GM18499 (cell line): ENCODE measurements at regions not wholly inside any gene's neighbourhood (a gene's known extent, or its start where the extent isn't known, plus 50 kb on each side); places are given as distances from the start of the nearest gene placed in this dataset.
"Not testable (repeated sequence)": the region's sequence is repeated elsewhere in the genome, so short reads cannot be mapped to it uniquely, and the experiment has no call there.

Experiments used
- ATAC-seq: cut with Tn5 transposase; IDR thresholded peaks from one replicate; pipeline ENCODE4 v1.9.1; 2021; ENCODE audit warnings: moderate number of reproducible peaks; ENCODE audit not compliant: insufficient read depth, unreplicated experiment

- ATAC-seq, result peak; percentile 79
Measured at GRCh38 chr21:15445327-15445726, 284.5 kb upstream of the USP25 start.

DNA sequence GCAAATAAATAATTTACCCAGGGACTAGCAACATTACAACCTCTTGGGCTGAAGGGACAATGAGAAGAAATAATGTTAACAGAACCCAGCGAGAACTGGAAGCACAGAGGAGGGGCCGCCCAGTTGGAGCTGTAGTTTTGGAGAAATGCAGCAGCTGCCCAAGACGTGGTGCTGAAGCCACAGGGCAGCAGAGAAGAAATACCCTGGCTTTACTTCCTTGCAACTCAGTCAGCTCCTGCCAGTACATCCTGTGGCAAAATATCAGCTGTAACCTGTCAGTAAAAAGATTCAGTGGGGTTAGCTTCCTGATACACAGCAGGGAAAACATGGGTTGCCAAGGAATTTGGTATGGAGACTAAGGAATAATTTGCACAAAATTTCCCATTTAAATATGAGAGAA, 283.6 kb upstream of the USP25 start:
- ATAC-seq, result no peak

GRCh38 chr21:15449556-15449955, 280.2 kb upstream of the USP25 start:
- no peak for ATAC-seq

DNA sequence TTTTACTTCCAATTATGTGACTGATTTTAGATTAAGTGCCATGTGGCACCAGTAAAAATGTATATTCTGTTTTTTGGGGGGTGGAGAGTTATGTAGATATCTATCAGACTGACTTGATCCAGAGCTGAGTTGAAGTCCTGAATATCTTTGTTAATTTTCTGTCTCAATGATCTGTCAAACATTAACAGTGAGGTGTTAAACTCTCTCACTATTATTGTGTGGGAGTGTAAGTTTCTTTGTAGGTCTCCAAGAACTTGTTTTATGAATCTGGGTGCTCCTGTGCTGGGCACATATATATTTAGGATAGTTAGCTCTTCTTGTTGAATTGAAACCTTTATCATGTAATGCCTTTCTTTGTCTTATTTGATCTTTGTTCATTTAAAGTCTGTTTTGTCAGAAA, 276.5 kb upstream of the USP25 start:
- no peak for ATAC-seq

GRCh38 chr21:15453785-15454184, 276.0 kb upstream of the USP25 start:
- not testable (repeated sequence) for ATAC-seq

DNA sequence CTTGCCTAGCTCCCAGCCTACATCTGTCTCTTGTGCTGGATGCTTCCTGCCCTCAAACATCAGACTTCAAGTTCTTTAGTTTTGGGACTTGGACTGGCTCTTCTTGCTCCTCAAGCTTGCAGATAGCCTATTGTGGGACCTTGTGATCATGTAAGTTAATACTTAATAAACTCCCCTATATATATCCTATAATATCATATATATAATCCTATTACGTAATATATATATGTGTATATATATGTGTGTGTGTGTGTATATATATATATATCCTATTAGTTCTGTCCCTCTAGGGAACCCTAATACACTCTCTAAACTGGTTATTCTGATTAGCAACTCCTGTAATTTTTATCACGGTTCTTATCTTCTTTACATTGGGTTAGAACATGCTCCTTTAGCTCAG, 274.9 kb upstream of the USP25 start:
- ATAC-seq, result not testable (repeated sequence)

GRCh38 chr21:15455819-15456462, 273.8 kb upstream of the USP25 start:
- no peak for ATAC-seq

DNA sequence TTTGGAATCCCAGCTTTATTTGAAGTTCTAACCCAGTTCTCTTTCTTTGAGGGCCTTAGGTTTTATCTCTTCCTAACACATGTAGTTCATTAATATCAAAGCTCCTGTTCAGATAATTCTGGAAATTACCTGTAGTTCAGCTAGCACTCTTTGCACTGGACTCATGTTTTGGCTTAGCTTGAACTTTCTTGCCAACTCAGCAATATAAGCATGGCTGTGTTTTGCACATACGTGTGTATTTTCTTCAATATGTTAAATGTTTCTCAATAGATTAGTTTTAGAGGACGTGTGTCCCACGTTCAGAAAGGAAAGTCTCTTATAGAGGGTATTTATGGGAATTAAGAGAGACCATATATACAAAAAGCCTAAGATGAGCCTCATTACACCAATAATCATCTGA, 271.8 kb upstream of the USP25 start:
- ATAC-seq, result no peak

DNA sequence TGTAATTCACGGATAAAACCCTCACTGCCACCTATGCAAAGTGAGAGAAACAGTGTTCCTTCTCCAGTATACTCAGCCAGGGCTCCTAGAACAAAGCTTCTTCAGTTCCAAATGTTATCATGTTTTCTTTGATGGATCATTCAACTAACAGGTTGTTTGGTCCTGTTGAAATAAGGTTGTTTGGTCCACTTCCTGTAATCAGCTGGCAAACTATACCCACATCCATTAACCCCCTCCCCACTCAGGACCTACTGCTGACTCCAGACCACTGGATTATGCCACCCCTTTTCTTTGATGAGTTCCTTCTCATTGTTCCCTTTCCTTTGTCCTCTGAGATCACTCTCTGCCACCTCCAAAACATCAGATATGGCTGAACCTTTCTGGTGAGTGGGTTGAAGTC, 267.7 kb upstream of the USP25 start:
- ATAC-seq, result no peak

GRCh38 chr21:15466329-15466728, 263.5 kb upstream of the USP25 start:
- no peak for ATAC-seq

GRCh38 chr21:15468368-15468767, 261.4 kb upstream of the USP25 start:
- ATAC-seq, result no peak

GRCh38 chr21:15472108-15473040, 257.4 kb upstream of the USP25 start:
- no peak for ATAC-seq

DNA sequence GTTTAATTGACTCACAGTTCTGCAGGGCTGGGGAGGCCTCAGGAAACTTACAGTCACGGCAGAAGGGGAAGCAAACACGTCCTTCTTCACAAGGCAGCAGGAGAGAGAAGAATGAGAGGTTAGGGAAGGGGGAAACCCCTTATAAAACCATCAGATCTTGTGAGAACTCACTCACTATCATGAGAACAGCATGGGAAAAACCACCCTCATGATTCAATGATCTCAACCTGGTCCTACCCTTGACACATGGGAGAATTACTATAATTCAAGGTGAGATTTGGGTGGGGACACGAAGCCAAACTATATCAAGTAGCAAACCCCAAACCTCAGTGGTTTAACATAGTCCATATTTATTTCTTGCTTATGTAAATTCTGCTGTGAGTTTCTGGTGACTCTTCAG, 252.0 kb upstream of the USP25 start:
- not testable (repeated sequence) for ATAC-seq

- no peak for ATAC-seq
Measured at GRCh38 chr21:15480160-15480559, 249.6 kb upstream of the USP25 start.

DNA sequence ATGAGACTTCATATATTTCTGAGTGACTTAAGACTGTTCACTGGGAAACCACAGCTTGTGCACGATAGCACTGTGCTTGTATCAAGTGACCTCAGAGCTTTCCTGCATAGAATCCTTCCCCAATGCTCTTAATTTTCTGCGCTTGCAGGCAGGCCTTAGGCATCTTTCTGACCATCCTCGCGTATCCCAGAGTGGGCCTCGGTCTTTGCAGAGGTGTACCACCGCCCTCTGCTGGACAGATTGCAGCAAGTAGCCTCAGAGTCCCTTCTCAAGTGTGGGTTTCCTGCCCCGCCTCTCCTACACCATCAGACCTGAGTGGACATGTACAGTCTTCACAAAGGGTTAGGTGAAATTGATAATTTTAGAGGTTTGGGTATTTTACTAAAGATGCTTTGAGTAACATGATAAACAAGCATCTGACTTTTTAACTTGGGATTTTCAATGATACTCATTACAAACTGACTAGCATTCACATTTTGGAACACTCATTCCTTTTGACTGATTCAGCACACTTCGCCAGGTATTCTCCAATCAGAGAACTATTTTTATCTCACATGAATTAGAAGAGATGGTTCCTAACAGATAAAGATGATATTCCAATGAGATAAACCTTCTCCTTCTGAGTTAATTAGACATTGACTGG, 246.5 kb upstream of the USP25 start:
- ATAC-seq, result peak; percentile 92

GRCh38 chr21:15486460-15487195, 243.2 kb upstream of the USP25 start:
- ATAC-seq, result no peak

GRCh38 chr21:15487196-15487550, 242.6 kb upstream of the USP25 start:
- ATAC-seq, result no peak

- no peak for ATAC-seq
Measured at GRCh38 chr21:15491100-15491499, 238.7 kb upstream of the USP25 start.

GRCh38 chr21:15493646-15494045, 236.1 kb upstream of the USP25 start:
- ATAC-seq, result no peak

- no peak for ATAC-seq
Measured at GRCh38 chr21:15494481-15494880, 235.3 kb upstream of the USP25 start.

DNA sequence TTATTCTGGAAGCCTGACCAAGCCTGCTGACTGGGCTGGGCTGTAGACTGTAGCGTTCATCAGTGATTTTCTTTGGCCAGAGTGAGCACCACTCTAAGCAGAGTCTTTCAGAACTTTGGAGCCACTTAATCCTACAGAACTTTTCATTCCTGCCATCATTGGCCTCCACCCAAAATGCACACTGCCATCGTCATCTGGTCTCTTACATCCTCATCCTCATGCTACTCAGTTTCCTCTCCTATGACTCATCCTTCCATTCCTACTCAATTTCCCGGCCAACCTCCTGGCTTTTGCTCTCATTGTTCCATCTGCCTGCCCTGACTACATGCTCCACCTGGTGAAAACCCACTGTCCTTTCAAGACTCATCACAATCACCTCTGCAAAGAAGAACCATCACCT, 233.8 kb upstream of the USP25 start:
- no peak for ATAC-seq
